ENCODE measurements at regions not wholly inside any gene's neighbourhood (a gene's known extent, or its start where the extent isn't known, plus 50 kb on each side); places are given as distances from the start of the nearest gene placed in this dataset.

GRCh38 chr4:3850128-3850527, 83.9 kb downstream of the ADRA2C start:
- no peak overlapping the region for H3K27ac ChIP-seq
- no peak for DNase-seq (ENCODE audit: low read depth, low spot score)

DNA sequence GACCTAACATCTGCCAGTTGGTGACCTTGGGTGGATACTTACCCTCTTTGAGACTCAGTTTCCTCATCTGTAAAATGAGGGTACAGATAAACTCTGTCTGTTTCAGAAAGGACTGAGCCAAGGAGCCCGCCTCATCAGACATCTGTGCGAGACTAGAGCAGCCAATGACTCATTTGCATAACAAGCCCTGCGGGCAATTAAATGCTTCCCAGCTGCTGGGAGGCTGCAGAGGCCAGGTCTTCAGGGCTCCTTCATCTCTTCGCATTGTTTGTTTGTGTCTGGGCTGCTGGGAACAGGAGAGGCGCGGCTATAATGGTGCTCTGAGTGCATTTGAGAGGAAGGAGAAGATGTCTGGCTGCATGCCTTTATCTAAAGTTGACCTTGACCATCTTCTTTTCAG, 85.0 kb downstream of the ADRA2C start:
- no peak for DNase-seq (ENCODE audit: low read depth, low spot score)
- no peak overlapping the region for H3K27ac ChIP-seq

- no peak overlapping the region for H3K27ac ChIP-seq
- no peak for DNase-seq (ENCODE audit: low read depth, low spot score)
Measured at GRCh38 chr4:3851881-3852280, 85.7 kb downstream of the ADRA2C start.

DNA sequence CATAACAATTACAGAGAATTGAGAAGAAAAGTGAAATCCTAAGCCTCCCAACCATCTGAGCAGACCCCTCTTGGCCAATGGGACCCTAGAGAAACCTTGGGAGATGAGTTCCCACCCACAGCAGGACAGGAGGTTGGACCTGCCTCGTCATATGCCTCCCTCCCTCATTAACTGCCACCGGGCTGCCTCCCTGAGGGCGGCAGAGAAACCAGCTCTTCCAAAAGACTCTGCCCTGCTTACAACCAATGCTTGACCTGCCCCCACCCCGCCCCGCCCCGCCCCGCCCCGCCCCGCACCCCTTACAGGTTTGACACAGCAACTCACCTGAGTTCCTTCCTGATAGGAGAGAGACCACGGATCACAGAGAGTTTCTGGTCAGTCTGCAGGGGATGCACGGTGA, 86.1 kb downstream of the ADRA2C start:
- DNase-seq (ENCODE audit: low read depth, low spot score): no peak
- no peak overlapping the region for H3K27ac ChIP-seq

- no peak overlapping the region for H3K27ac ChIP-seq
Measured at GRCh38 chr4:3852711-3853110, 86.5 kb downstream of the ADRA2C start.

DNA sequence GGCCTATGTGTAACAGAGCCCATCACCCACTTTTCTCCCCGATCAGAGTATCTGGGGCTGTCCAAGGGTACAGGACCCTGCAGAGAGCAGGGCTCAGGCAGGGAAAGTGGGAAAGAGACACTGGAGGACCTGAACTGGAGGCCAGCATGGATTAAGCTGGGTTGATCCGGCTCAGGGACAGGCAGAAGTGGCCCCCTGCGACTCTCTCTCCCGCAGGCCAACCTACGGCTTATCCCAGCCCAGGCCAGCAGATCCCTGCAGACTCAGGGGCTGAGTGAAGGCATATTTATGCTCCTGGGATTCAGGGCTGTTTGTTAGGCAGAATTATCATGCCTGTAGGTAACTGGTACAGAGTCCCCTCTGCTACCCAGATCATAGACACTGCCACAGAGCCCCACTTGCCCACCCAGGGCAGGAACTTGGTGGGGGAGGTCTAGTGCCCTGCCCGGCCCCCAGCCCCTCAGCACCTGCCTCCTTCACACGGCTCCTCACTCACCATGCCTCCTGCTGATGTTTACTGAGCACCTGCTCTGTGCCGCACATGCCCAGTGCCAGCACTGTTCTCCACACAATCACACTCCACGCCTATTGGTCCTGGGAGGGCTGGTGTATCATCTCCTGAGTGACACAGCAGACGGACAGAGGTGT, 87.3 kb downstream of the ADRA2C start:
- no peak for DNase-seq (ENCODE audit: low read depth, low spot score)
- no peak overlapping the region for H3K27ac ChIP-seq

More at GRCh38 chr4:3852711-3853110, 86.5 kb downstream of the ADRA2C start:
- no peak for DNase-seq (ENCODE audit: low read depth, low spot score)

DNA sequence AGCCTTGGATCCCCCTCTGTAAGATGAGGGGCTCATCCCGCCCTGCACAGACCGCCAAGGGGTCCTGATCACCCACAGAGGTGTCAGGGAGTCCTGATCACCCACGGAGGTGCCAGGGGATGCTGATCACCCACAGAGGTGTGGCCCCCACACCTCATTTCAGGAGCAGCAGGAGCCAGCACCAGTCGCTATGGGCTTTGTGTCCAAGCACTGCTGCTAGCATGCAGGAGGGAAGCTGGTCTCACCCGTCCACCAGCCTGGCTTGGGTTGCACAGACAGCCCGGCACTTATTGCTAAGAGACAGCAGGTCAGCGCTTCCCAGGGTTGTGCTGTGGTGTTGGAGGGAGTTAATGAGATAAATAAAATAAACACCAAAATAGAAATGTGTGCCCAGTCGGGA, 88.5 kb downstream of the ADRA2C start:
- no peak overlapping the region for H3K27ac ChIP-seq
- no peak for DNase-seq (ENCODE audit: low read depth, low spot score)

GRCh38 chr4:3855646-3856045, 89.5 kb downstream of the ADRA2C start:
- no peak overlapping the region for H3K27ac ChIP-seq
- no peak for DNase-seq (ENCODE audit: low read depth, low spot score)

DNA sequence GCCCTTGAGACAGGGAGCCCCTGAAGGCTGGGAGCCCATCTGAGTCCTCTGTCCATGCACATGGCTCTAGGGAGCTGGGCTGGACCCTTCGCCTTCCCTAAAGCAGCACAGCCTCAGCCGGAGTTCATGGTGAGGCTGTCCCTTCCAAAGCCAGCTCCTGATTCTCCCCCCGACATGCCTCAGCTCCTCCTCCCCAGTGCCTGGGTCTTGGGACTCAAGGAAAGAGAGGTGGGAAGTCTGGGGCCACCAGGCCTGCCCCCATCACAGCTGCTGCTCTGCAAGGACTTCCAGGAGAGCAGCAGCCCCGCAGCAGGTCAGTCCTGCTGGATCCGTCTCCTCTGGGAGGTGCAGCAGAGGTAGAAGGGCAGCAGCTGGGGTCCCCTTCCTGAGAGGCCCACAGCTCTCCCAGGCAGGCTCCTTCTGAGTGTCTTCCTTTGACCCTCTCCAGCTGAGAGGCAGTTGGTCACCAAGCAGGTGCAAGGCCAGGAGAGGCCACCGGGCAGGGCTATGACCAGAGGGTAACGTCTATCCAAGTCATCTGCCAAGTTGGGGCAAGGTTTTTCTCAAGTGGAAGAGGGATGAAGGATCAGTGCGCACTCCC, 90.5 kb downstream of the ADRA2C start:
- DNase-seq (ENCODE audit: low read depth, low spot score): no peak
- no peak overlapping the region for H3K27ac ChIP-seq

- DNase-seq (ENCODE audit: low read depth, low spot score): no peak
- no peak overlapping the region for H3K27ac ChIP-seq
Measured at GRCh38 chr4:3857269-3857926, 91.2 kb downstream of the ADRA2C start.

GRCh38 chr4:3858046-3858730, 92.0 kb downstream of the ADRA2C start:
- no peak for DNase-seq (ENCODE audit: low read depth, low spot score)
- H3K27ac ChIP-seq: no peak overlapping the region

- no peak overlapping the region for H3K27ac ChIP-seq
- no peak for DNase-seq (ENCODE audit: low read depth, low spot score)
Measured at GRCh38 chr4:3858765-3859388, 92.7 kb downstream of the ADRA2C start.

- H3K27ac ChIP-seq: no peak overlapping the region
- no peak for DNase-seq (ENCODE audit: low read depth, low spot score)
Measured at GRCh38 chr4:3859571-3859970, 93.4 kb downstream of the ADRA2C start.

GRCh38 chr4:3860061-3860912, 94.1 kb downstream of the ADRA2C start:
- no peak for DNase-seq (ENCODE audit: low read depth, low spot score)
- no peak overlapping the region for H3K27ac ChIP-seq

GRCh38 chr4:3860913-3861636, 94.9 kb downstream of the ADRA2C start:
- no peak overlapping the region for H3K27ac ChIP-seq
- DNase-seq (ENCODE audit: low read depth, low spot score): no peak

DNA sequence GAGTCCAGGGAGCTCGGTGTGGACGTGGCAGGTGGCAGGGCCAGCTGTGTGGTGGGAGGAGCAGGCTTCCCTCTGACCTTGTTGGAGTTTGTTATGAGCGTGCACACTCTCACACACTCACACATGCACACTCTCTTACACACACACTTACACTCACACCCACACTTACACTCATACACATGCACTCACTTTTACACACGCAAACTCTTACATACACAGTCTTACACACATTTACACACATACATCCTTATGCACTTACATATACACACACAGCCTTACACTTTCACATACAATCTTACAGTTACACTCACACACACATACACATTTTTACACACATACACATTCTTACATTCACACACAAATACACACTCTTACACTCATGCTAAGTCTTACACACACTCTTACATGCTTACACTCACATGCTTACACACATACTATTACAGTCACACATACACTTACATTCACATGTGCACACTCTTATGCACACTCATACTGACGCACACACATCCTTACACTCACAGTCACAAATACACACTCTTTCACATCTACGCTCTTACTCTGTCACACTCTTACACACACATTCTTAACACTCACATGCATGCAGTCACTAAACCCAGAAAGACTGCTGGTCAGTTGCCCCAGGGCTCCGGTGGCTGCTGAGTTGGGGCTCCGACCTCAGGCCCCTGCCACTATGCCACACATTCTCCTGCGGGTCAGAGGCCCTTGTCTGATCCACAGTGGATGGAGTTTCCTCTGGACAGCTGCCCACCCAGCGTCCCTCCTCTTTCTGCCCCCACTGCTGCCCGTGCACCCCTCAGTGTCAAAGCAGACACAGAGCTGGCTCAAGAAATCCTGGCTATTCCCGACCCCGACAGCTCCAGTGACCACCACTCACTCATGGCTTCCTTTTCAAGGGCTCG, 95.8 kb downstream of the ADRA2C start:
- DNase-seq (ENCODE audit: low read depth, low spot score): no peak

GRCh38 chr4:3862640-3863420, 96.6 kb downstream of the ADRA2C start:
- DNase-seq (ENCODE audit: low read depth, low spot score): no peak
- H3K27ac ChIP-seq: no peak overlapping the region

More for the DNA sequence above, 95.8 kb downstream of the ADRA2C start:
- H3K27ac ChIP-seq: no peak overlapping the region

All from epithelial cell of prostate (primary cell).